ENCODE measurements at regions not wholly inside any gene's neighbourhood (a gene's known extent, or its start where the extent isn't known, plus 50 kb on each side); places are given as distances from the start of the nearest gene placed in this dataset.

- H3K27ac Mint-ChIP-seq: no peak overlapping the region
- no peaks in the 10 kb centered on the region for H3K4me1 Mint-ChIP-seq
- H3K27me3 Mint-ChIP-seq: peaks cover 3% of the 10 kb centered on the region
- DNase-seq (no peak), ATAC-seq (no peak)
- no peaks in the 10 kb centered on the region for H3K9me3 Mint-ChIP-seq
- H3K4me3 Mint-ChIP-seq: no peak overlapping the region
These were observed 137.2 kb downstream of the CYSLTR2 start for GRCh38 chr13:48790966-48791365.

GRCh38 chr13:48797127-48797526, 143.4 kb downstream of the CYSLTR2 start:
- ATAC-seq (no peak), DNase-seq (no peak)
- no peak overlapping the region for H3K4me3 Mint-ChIP-seq

GRCh38 chr13:48797761-48798160, 144.0 kb downstream of the CYSLTR2 start:
- no peak overlapping the region for H3K4me3 Mint-ChIP-seq
- ATAC-seq: no peak
- H3K9me3 Mint-ChIP-seq: no peaks in the 10 kb centered on the region
- no peaks in the 10 kb centered on the region for H3K4me1 Mint-ChIP-seq
- H3K27ac Mint-ChIP-seq: no peak overlapping the region
- H3K27me3 Mint-ChIP-seq: peaks cover 27% of the 10 kb centered on the region
- DNase-seq: no peak

More at GRCh38 chr13:48797127-48797526, 143.4 kb downstream of the CYSLTR2 start:
- H3K4me1 Mint-ChIP-seq: no peaks in the 10 kb centered on the region
- peaks cover 27% of the 10 kb centered on the region for H3K27me3 Mint-ChIP-seq
- no peak overlapping the region for H3K27ac Mint-ChIP-seq
- no peaks in the 10 kb centered on the region for H3K9me3 Mint-ChIP-seq

- Mint-ChIP-seq H3K4me1 (no peaks in the 10 kb centered on the region), H3K4me3 (no peak overlapping the region), H3K27ac (no peak overlapping the region), H3K9me3 (peaks cover 0 to 2% of the 10 kb centered on the region in 2 donors), H3K27me3 (peaks cover 27% of the 10 kb centered on the region)
- ATAC-seq (no peak), DNase-seq (no peak)
These were observed 144.5 kb downstream of the CYSLTR2 start for GRCh38 chr13:48798180-48798579.

GRCh38 chr13:48801255-48801654, 147.5 kb downstream of the CYSLTR2 start:
- no peak overlapping the region for H3K4me3 Mint-ChIP-seq
- ATAC-seq (no peak), DNase-seq (no peak)
- H3K27ac Mint-ChIP-seq: no peak overlapping the region
- H3K9me3 Mint-ChIP-seq: peaks cover 5 to 7% of the 10 kb centered on the region in 2 donors
- H3K4me1 Mint-ChIP-seq: peaks cover 17% of the 10 kb centered on the region
- H3K27me3 Mint-ChIP-seq: peaks cover 22% of the 10 kb centered on the region

- ATAC-seq (peak; percentile 91), DNase-seq (no peak)
- Mint-ChIP-seq H3K9me3 (peaks cover 11 to 13% of the 10 kb centered on the region in 2 donors), H3K27me3 (no peaks in the 10 kb centered on the region), H3K27ac (peak overlapping the region in 1 of 2 donors; percentile 3), H3K4me1 (peaks cover 29% of the 10 kb centered on the region), H3K4me3 (peak overlapping the region in 1 of 2 donors; percentile 8)
These were observed 151.3 kb downstream of the CYSLTR2 start for GRCh38 chr13:48804821-48805601.

- Mint-ChIP-seq H3K27me3 (no peaks in the 10 kb centered on the region), H3K4me1 (peaks cover 32% of the 10 kb centered on the region), H3K9me3 (peaks cover 11 to 13% of the 10 kb centered on the region in 2 donors), H3K4me3 (no peak overlapping the region), H3K27ac (no peak overlapping the region)
- ATAC-seq (no peak), DNase-seq (no peak)
These were observed 152.8 kb downstream of the CYSLTR2 start for GRCh38 chr13:48806522-48806921.

- Mint-ChIP-seq H3K27me3 (no peaks in the 10 kb centered on the region), H3K4me3 (no peak overlapping the region), H3K27ac (no peak overlapping the region), H3K4me1 (peaks cover 32% of the 10 kb centered on the region), H3K9me3 (peaks cover 13 to 16% of the 10 kb centered on the region in 2 donors)
- ATAC-seq (no peak), DNase-seq (no peak)
These were observed 155.0 kb downstream of the CYSLTR2 start for GRCh38 chr13:48808683-48809082.

GRCh38 chr13:48810013-48810412, 156.3 kb downstream of the CYSLTR2 start:
- peaks cover 27% of the 10 kb centered on the region for H3K4me1 Mint-ChIP-seq
- no peak overlapping the region for H3K27ac Mint-ChIP-seq
- no peak overlapping the region for H3K4me3 Mint-ChIP-seq
- ATAC-seq (no peak), DNase-seq (no peak)
- H3K27me3 Mint-ChIP-seq: no peaks in the 10 kb centered on the region
- peaks cover 11 to 13% of the 10 kb centered on the region in 2 donors for H3K9me3 Mint-ChIP-seq

GRCh38 chr13:48813518-48813917, 159.8 kb downstream of the CYSLTR2 start:
- Mint-ChIP-seq H3K4me1 (peaks cover 21% of the 10 kb centered on the region), H3K9me3 (peaks cover 5 to 7% of the 10 kb centered on the region in 2 donors), H3K4me3 (no peak overlapping the region), H3K27ac (no peak overlapping the region), H3K27me3 (no peaks in the 10 kb centered on the region)
- ATAC-seq (no peak), DNase-seq (no peak)

GRCh38 chr13:48816700-48817099, 159.0 kb upstream of the FNDC3A start:
- peaks cover 5 to 7% of the 10 kb centered on the region in 2 donors for H3K9me3 Mint-ChIP-seq
- H3K4me3 Mint-ChIP-seq: no peak overlapping the region
- peaks cover 8% of the 10 kb centered on the region for H3K27me3 Mint-ChIP-seq
- H3K4me1 Mint-ChIP-seq: peaks cover 18% of the 10 kb centered on the region
- DNase-seq (no peak), ATAC-seq (no peak)
- no peak overlapping the region for H3K27ac Mint-ChIP-seq

GRCh38 chr13:48817166-48817802, 158.4 kb upstream of the FNDC3A start:
- Mint-ChIP-seq H3K4me3 (peak overlapping the region in 1 of 2 donors; percentile 11), H3K27me3 (peaks cover 8% of the 10 kb centered on the region), H3K27ac (no peak overlapping the region), H3K4me1 (peaks cover 20% of the 10 kb centered on the region), H3K9me3 (peaks cover 3 to 5% of the 10 kb centered on the region in 2 donors)
- DNase-seq (no peak), ATAC-seq (no peak)

GRCh38 chr13:48818495-48819356, 157.0 kb upstream of the FNDC3A start:
- H3K27ac Mint-ChIP-seq: no peak overlapping the region

GRCh38 chr13:48819376-48819775, 156.3 kb upstream of the FNDC3A start:
- Mint-ChIP-seq H3K4me1 (peaks cover 20% of the 10 kb centered on the region), H3K9me3 (no peaks in the 10 kb centered on the region), H3K4me3 (no peak overlapping the region), H3K27ac (no peak overlapping the region), H3K27me3 (peaks cover 8% of the 10 kb centered on the region)
- ATAC-seq: no peak
- DNase-seq: no peak

More at GRCh38 chr13:48818495-48819356, 157.0 kb upstream of the FNDC3A start:
- no peak overlapping the region for H3K4me3 Mint-ChIP-seq
- H3K9me3 Mint-ChIP-seq: no peaks in the 10 kb centered on the region
- DNase-seq (no peak), ATAC-seq (no peak)
- peaks cover 8% of the 10 kb centered on the region for H3K27me3 Mint-ChIP-seq
- H3K4me1 Mint-ChIP-seq: peaks cover 20% of the 10 kb centered on the region

GRCh38 chr13:48819899-48820298, 155.8 kb upstream of the FNDC3A start:
- peaks cover 8% of the 10 kb centered on the region for H3K27me3 Mint-ChIP-seq
- H3K4me1 Mint-ChIP-seq: peaks cover 20% of the 10 kb centered on the region
- no peaks in the 10 kb centered on the region for H3K9me3 Mint-ChIP-seq
- no peak overlapping the region for H3K4me3 Mint-ChIP-seq
- ATAC-seq: no peak
- H3K27ac Mint-ChIP-seq: no peak overlapping the region
- no peak for DNase-seq
